HCT116 (cell line): ENCODE measurements at regions not wholly inside any gene's neighbourhood (a gene's known extent, or its start where the extent isn't known, plus 50 kb on each side); places are given as distances from the start of the nearest gene placed in this dataset.

Experiments
- ATAC-seq: fragments of 200-7000 bp; cut with Tn5 transposase; 2 replicates; pipeline ENCODE4 v1.9.1; 2020; ENCODE audit warnings: mild to moderate bottlenecking, moderate library complexity
- BruUV-seq: library from RNA; stranded (reverse); fragments of 400-500 nt; replicated peaks from 2 replicates; lab custom pipeline; 2021; lab: Mats Ljungman, UMichigan
- CTCF ChIA-PET: fragments of 300-600 bp; sonication (Branson Sonifier 250); formaldehyde crosslinking; loops from one replicate; lab custom pipeline; 2021; ENCODE audit warnings: antibody characterized with exemption; lab: Charles Lee
- POLR2A ChIA-PET: fragments of 300-600, 350-600 bp; sonication (Branson Sonifier 250); formaldehyde crosslinking; loops from one replicate; lab custom pipeline; 2021; ENCODE audit warnings: antibody characterized with exemption; lab: Charles Lee
- RAD21 ChIA-PET, 2 experiments: fragments of 300-600 bp; sonication (Branson Sonifier 250); formaldehyde crosslinking; loops; one replicate each; lab custom pipeline; 2023; ENCODE audit warnings: low total read pairs in 2 of 2; ENCODE audit not compliant: uncharacterized antibody in 2 of 2, unreplicated experiment in 2 of 2, low non-redundant PET in 1 of 2; lab: Charles Lee
- DNase-seq: peaks from one replicate; pipeline ENCODE4 v3.0.0-alpha.2; 2010; ENCODE audit warnings: low read depth, low spot score
- H2AFZ ChIP-seq: fragments of 200-600 bp; shearing (Covaris generic), sonication (generic); 2 replicates; pipeline ENCODE4 v1.6.1; 2017; ENCODE audit warnings: low read depth, mixed run types, mixed read lengths, antibody characterized with exemption, low read length; ENCODE audit not compliant: poor library complexity, severe bottlenecking
- H3K27ac ChIP-seq: 2 replicates; pipeline ENCODE4 v1.5.1; 2012; ENCODE audit warnings: low read depth, low read length
- H3K27me3 ChIP-seq: fragments of 200-600 bp; sonication (generic); 2 replicates; pipeline ENCODE4 v1.6.1; 2016; ENCODE audit warnings: mixed run types, low read length, mixed read lengths; ENCODE audit not compliant: insufficient read depth
- H3K36me3 ChIP-seq, 2 experiments: fragments of 200-500 bp in 1 of 2; fragments of 200-600 bp in 1 of 2; sonication (Bioruptor generic) in 1 of 2; sonication (generic) in 1 of 2; 2 replicates each; pipeline versions ENCODE4 v1.5.1 to v1.6.1; 2014 to 2016; ENCODE audit warnings: low read length in 2 of 2, inconsistent platforms in 1 of 2, mixed read lengths in 1 of 2, mixed run types in 1 of 2; ENCODE audit not compliant: insufficient read depth in 2 of 2, control insufficient read depth in 1 of 2
- H3K4me1 ChIP-seq, 2 experiments: fragments of 200-600 bp in 1 of 2; sonication (generic) in 1 of 2; 2 replicates each; pipeline versions ENCODE4 v1.5.1 to v1.6.1; 2012 to 2017; ENCODE audit warnings: low read length in 2 of 2, inconsistent platforms in 1 of 2, mild to moderate bottlenecking in 1 of 2, mixed read lengths in 1 of 2, mixed run types in 1 of 2, moderate library complexity in 1 of 2; ENCODE audit not compliant: insufficient read depth in 2 of 2, control insufficient read depth in 1 of 2
- H3K4me2 ChIP-seq: fragments of 200-600 bp; sonication (generic); 2 replicates; pipeline ENCODE4 v1.6.1; 2017; ENCODE audit warnings: mixed run types, low read length, mixed read lengths
- H3K4me3 ChIP-seq, 2 experiments: fragments of 200-600 bp in 1 of 2; sonication (generic) in 1 of 2; replicated peaks in 1 of 2; 2 replicates each; pipeline ENCODE4 v1.5.1; 2011 to 2016; ENCODE audit warnings: low read length in 2 of 2, control low read depth in 1 of 2, low read depth in 1 of 2, mild to moderate bottlenecking in 1 of 2, mixed read lengths in 1 of 2, mixed run types in 1 of 2
- H3K79me2 ChIP-seq: fragments of 200-600 bp; sonication (generic); 2 replicates; pipeline ENCODE4 v1.6.1; 2017; ENCODE audit warnings: mild to moderate bottlenecking, mixed run types, low read length, moderate library complexity, mixed read lengths; ENCODE audit not compliant: insufficient read depth
- H3K9ac ChIP-seq: fragments of 200-600 bp; sonication (generic); 2 replicates; pipeline ENCODE4 v1.6.1; 2016; ENCODE audit warnings: low read length, mixed read lengths
- H3K9me2 ChIP-seq: fragments of 200-600 bp; sonication (generic), shearing (Covaris generic); 2 replicates; pipeline ENCODE4 v1.6.1; 2017; ENCODE audit warnings: mixed run types, mild to moderate bottlenecking, moderate library complexity; ENCODE audit not compliant: insufficient read depth
- H3K9me3 ChIP-seq, 2 experiments: fragments of 200-500 bp in 1 of 2; fragments of 200-600 bp in 1 of 2; sonication (Bioruptor generic) in 1 of 2; sonication (generic) in 1 of 2; 2 replicates each; pipeline ENCODE4 v1.6.1; 2014 to 2017; ENCODE audit warnings: low read length in 2 of 2, mixed read lengths in 2 of 2, inconsistent platforms in 1 of 2, low read depth in 1 of 2, mild to moderate bottlenecking in 1 of 2, mixed run types in 1 of 2, moderate library complexity in 1 of 2; ENCODE audit not compliant: control insufficient read depth in 1 of 2, insufficient read depth in 1 of 2
- H4K20me1 ChIP-seq: fragments of 200-600 bp; sonication (generic), shearing (Covaris generic); 2 replicates; pipeline ENCODE4 v1.6.1; 2017; ENCODE audit warnings: mixed run types, mild to moderate bottlenecking, moderate library complexity; ENCODE audit not compliant: insufficient read depth
- MAX ChIP-seq: IDR thresholded peaks from 2 replicates; pipeline ENCODE4 v1.6.1; 2012
- SIN3A ChIP-seq: IDR thresholded peaks from 2 replicates; pipeline ENCODE4 v1.6.1; 2012; ENCODE audit warnings: low read depth
- ZBTB33 ChIP-seq: IDR thresholded peaks from 2 replicates; pipeline ENCODE4 v1.6.1; 2011; ENCODE audit warnings: mild to moderate bottlenecking, low read length, moderate library complexity; ENCODE audit not compliant: insufficient replicate concordance; ENCODE audit errors: extremely low read depth
- ZNF274 ChIP-seq: fragments of 200-500 bp; sonication (Bioruptor generic); IDR thresholded peaks from 2 replicates; pipeline ENCODE4 v1.6.1; 2014; ENCODE audit warnings: mild to moderate bottlenecking, low read depth, low read length, inconsistent platforms
- intact Hi-C: fragments of 100-400 bp; cut with micrococcal nuclease; formaldehyde crosslinking; loops from 2 replicates; pipeline ENCODE4 v1.10.0; 2022

GRCh38 chr2:59701271-59701994 lies 852.0 kb downstream of the BCL11A start:
- CTCF ChIA-PET: no interaction called here

More at GRCh38 chr2:59701271-59701994, 852.0 kb downstream of the BCL11A start:
- no peak overlapping the region for H3K4me2 ChIP-seq
- no peaks in the 10 kb centered on the region for H3K36me3 ChIP-seq
- H3K9me3 ChIP-seq: no peaks in the 10 kb centered on the region
- no peak overlapping the region for H3K4me3 ChIP-seq
- H3K4me1 ChIP-seq: no peaks in the 10 kb centered on the region
- no peak overlapping the region for H3K9ac ChIP-seq
- BruUV-seq: no TSS peak
- ChIA-PET POLR2A (no interaction called here), RAD21 (no interaction called here)
- no peak overlapping the region for H3K27ac ChIP-seq
- DNase-seq (no peak), ATAC-seq (no peak)
- no peaks in the 10 kb centered on the region for H3K27me3 ChIP-seq
- H3K79me2 ChIP-seq: no peaks in the 10 kb centered on the region
- TF ChIP-seq SIN3A: no peak
- TF ChIP-seq ZNF274: no peak
- no peak for TF ChIP-seq MAX
- no peak for TF ChIP-seq ZBTB33
- intact Hi-C loops: loop anchor here (5.0 kb wide), 1 partner anchor 749 kb away; no protein-coding TSS in a partner anchor
- no peak overlapping the region for H2AFZ ChIP-seq
- no peaks in the 10 kb centered on the region; the same call in 1 of the 2 replicates for H4K20me1 ChIP-seq
- no peaks in the 10 kb centered on the region for H3K9me2 ChIP-seq
